Left ventricle myocardium inferior (tissue), 1 donor: ENCODE measurements at regions not wholly inside any gene's neighbourhood (a gene's known extent, or its start where the extent isn't known, plus 50 kb on each side); places are given as distances from the start of the nearest gene placed in this dataset.

ENCODE experiments used
- DNase-seq: peaks from one replicate; pipeline ENCODE4 v3.0.0-alpha.2; 2020
- H3K27ac ChIP-seq: fragments of 200-600 bp; replicated peaks from 2 replicates; pipeline ENCODE4 v1.8.0; 2021
- H3K27me3 ChIP-seq: fragments of 200-600 bp; 2 replicates; pipeline ENCODE4 v1.8.0; 2021; ENCODE audit warnings: low read depth
- H3K36me3 ChIP-seq: fragments of 200-600 bp; 2 replicates; pipeline ENCODE4 v1.8.0; 2021
- H3K4me1 ChIP-seq: fragments of 200-600 bp; 2 replicates; pipeline ENCODE4 v1.8.0; 2021
- H3K4me3 ChIP-seq: fragments of 200-600 bp; 2 replicates; pipeline ENCODE4 v1.8.0; 2021; ENCODE audit warnings: mild to moderate bottlenecking, moderate library complexity
- H3K9me3 ChIP-seq: fragments of 200-600 bp; replicated peaks from 2 replicates; pipeline ENCODE4 v1.8.0; 2021
- intact Hi-C: fragments of 100-400 bp; cut with micrococcal nuclease; formaldehyde crosslinking; loops from one replicate; pipeline ENCODE4 v1.11.0; 2022
- TF ChIP-seq, protein P1 (sequence below): fragments of 200-600 bp; IDR thresholded peaks from 2 replicates; pipeline ENCODE4 v1.8.0; 2021; ENCODE audit warnings: antibody characterized with exemption, mild to moderate bottlenecking, borderline replicate concordance
- donor health status: DM: no; HTN: yes; CAD: no; lungs with severe emphysema.

GRCh38 chr3:61357902-61358301 is 106.7 kb upstream of the FHIT start:
- H3K4me1 ChIP-seq = peaks cover 19% of the 10 kb centered on the region
- H3K27me3 ChIP-seq = no peaks in the 10 kb centered on the region
- peaks cover 8% of the 10 kb centered on the region for H3K9me3 ChIP-seq
- no peak for DNase-seq
- H3K4me3 ChIP-seq = no peak overlapping the region
- intact Hi-C loops = no loop called here
- TF ChIP-seq, protein P1, sequence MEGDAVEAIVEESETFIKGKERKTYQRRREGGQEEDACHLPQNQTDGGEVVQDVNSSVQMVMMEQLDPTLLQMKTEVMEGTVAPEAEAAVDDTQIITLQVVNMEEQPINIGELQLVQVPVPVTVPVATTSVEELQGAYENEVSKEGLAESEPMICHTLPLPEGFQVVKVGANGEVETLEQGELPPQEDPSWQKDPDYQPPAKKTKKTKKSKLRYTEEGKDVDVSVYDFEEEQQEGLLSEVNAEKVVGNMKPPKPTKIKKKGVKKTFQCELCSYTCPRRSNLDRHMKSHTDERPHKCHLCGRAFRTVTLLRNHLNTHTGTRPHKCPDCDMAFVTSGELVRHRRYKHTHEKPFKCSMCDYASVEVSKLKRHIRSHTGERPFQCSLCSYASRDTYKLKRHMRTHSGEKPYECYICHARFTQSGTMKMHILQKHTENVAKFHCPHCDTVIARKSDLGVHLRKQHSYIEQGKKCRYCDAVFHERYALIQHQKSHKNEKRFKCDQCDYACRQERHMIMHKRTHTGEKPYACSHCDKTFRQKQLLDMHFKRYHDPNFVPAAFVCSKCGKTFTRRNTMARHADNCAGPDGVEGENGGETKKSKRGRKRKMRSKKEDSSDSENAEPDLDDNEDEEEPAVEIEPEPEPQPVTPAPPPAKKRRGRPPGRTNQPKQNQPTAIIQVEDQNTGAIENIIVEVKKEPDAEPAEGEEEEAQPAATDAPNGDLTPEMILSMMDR = no peak
- H3K27ac ChIP-seq = peak overlapping the region; percentile 22
- no peaks in the 10 kb centered on the region for H3K36me3 ChIP-seq

DNA sequence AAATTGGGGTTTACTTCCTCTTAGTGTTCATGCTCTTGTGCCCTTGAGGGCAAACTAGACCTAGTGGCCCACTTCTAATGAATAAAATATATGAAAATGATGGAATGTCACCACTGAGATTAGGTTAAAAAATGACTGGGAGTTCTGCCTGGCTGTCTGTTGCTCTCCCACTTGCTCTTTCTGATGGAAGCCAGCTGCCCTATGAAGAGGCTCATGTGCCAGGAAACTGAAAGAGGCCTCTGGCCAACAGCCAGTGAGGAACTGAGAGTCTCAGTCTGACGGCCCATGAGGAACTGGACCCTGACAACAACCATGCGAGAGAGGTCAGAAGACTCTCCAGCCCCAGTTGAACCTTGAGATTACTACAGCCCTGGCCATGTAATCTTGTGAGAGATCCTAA is 107.1 kb upstream of the FHIT start:
- TF ChIP-seq, protein P1 = no peak
- DNase-seq = peak; percentile 77
- Histone ChIP-seq H3K36me3 (no peaks in the 10 kb centered on the region), H3K4me3 (no peak overlapping the region), H3K27me3 (no peaks in the 10 kb centered on the region), H3K27ac (peak overlapping the region; percentile 22), H3K4me1 (peaks cover 19% of the 10 kb centered on the region), H3K9me3 (peaks cover 10% of the 10 kb centered on the region)
- intact Hi-C loops = no loop called here

- Histone ChIP-seq H3K27ac (no peak overlapping the region), H3K4me1 (peaks cover 19% of the 10 kb centered on the region), H3K27me3 (no peaks in the 10 kb centered on the region), H3K36me3 (no peaks in the 10 kb centered on the region), H3K4me3 (no peak overlapping the region), H3K9me3 (peaks cover 16% of the 10 kb centered on the region)
- TF ChIP-seq, protein P1 = no peak
- no peak for DNase-seq
- intact Hi-C loops = no loop called here
These were observed 109.2 kb upstream of the FHIT start for GRCh38 chr3:61360297-61360965.

DNA sequence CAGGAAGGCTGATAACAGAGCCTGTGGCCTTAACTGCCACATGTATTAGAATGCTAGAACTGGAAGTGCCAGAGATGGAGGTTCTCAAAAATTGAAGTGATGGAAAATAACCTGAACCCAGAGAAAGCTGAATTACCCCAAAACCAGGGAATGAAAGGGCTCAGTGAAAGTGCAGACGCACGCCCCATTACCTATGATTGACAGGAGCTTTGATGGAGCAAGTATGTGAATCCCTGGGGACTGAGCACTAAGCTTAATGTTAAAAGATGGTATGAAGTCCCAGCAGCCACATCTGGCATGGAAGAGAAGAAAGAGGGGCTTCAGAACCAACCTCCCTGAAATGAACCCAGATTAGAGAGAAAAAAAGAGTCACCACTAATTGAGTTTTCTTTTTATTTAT is 118.4 kb upstream of the FHIT start:
- Histone ChIP-seq H3K9me3 (no peaks in the 10 kb centered on the region), H3K27ac (no peak overlapping the region), H3K4me1 (no peaks in the 10 kb centered on the region), H3K36me3 (no peaks in the 10 kb centered on the region), H3K27me3 (no peaks in the 10 kb centered on the region), H3K4me3 (no peak overlapping the region)
- intact Hi-C loops = no loop called here
- no peak for DNase-seq
- TF ChIP-seq, protein P1 = no peak

DNA sequence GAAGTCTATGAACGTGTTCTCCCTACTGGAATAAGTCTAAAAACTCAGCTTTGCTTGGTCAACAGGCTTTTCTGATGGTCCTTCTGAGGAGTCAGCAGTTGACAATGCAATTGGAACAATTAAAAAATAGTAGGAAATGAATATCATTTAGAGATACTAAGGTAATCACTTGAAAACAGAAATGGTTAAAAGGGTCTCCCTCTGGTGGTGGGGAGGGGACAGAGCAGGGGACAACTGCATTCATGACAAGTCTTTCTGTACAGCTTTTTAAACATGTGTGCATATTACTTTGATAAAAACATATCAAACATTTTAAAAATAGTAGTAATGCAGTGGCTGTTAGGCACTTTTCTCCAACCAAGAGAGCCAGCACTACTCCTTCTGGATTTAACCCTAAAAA is 119.9 kb upstream of the FHIT start:
- H3K9me3 ChIP-seq = no peaks in the 10 kb centered on the region
- no peak overlapping the region for H3K27ac ChIP-seq
- DNase-seq = no peak
- TF ChIP-seq, protein P1 = peak; percentile 63
- no peaks in the 10 kb centered on the region for H3K36me3 ChIP-seq
- H3K4me3 ChIP-seq = no peak overlapping the region
- no peaks in the 10 kb centered on the region for H3K27me3 ChIP-seq
- intact Hi-C loops = no loop called here
- H3K4me1 ChIP-seq = no peaks in the 10 kb centered on the region
